HEK293 (cell line): ENCODE measurements at regions not wholly inside any gene's neighbourhood (a gene's known extent, or its start where the extent isn't known, plus 50 kb on each side); places are given as distances from the start of the nearest gene placed in this dataset.

ENCODE experiments used
- HOXA7 ChIP-seq: sonication (generic); formaldehyde crosslinking; IDR thresholded peaks from 2 replicates; pipeline ENCODE4 v1.8.1; 2022; ENCODE audit warnings: missing genetic modification reagents, borderline replicate concordance
- PRDM1 ChIP-seq: fragments of 450-650 bp; formaldehyde crosslinking; IDR thresholded peaks from 2 replicates; pipeline ENCODE4; 2016; ENCODE audit warnings: missing biosample characterization, missing genetic modification characterization
- TCF7L2 ChIP-seq: IDR thresholded peaks from 2 replicates; pipeline ENCODE4 v1.6.1; 2011; ENCODE audit warnings: low read depth, mild to moderate bottlenecking, inconsistent platforms, low read length, moderate library complexity, borderline replicate concordance
- ZBTB7A ChIP-seq: fragments of 450-650 bp; formaldehyde crosslinking; IDR thresholded peaks from 2 replicates; pipeline ENCODE4 v1.5.1; 2016; ENCODE audit warnings: low read depth, missing biosample characterization, missing genetic modification characterization
- ZFP3 ChIP-seq: fragments of 450-650 bp; formaldehyde crosslinking; IDR thresholded peaks from 2 replicates; pipeline ENCODE4 v1.5.1; 2016; ENCODE audit warnings: low read depth, missing biosample characterization, missing genetic modification characterization
- ZNF37A ChIP-seq: fragments of 450-650 bp; IDR thresholded peaks from 2 replicates; pipeline ENCODE4 v1.5.1; 2018; ENCODE audit warnings: missing biosample characterization, missing genetic modification characterization
- ZNF514 ChIP-seq: fragments of 450-650 bp; formaldehyde crosslinking; IDR thresholded peaks from 2 replicates; pipeline ENCODE4 v1.5.1; 2016; ENCODE audit warnings: missing biosample characterization, missing genetic modification characterization
- ZNF660 ChIP-seq: fragments of 450-650 bp; IDR thresholded peaks from 2 replicates; pipeline ENCODE4 v1.5.1; 2018; ENCODE audit warnings: missing biosample characterization, mild to moderate bottlenecking, missing genetic modification characterization
- ZNF776 ChIP-seq: fragments of 450-650 bp; formaldehyde crosslinking; IDR thresholded peaks from 2 replicates; pipeline ENCODE4 v1.5.0; 2017; ENCODE audit warnings: missing biosample characterization, missing genetic modification characterization, borderline replicate concordance
- ZXDB ChIP-seq: fragments of 450-650 bp; formaldehyde crosslinking; IDR thresholded peaks from 2 replicates; pipeline ENCODE4 v1.5.1; 2016; ENCODE audit warnings: missing biosample characterization, missing genetic modification characterization
- TF ChIP-seq, protein P1 (sequence below): fragments of 450-650 bp; formaldehyde crosslinking; IDR thresholded peaks from 2 replicates; pipeline ENCODE4 v1.5.1; 2016; ENCODE audit warnings: missing biosample characterization, missing genetic modification characterization
- TF ChIP-seq, protein P2 (sequence below): fragments of 450-650 bp; formaldehyde crosslinking; IDR thresholded peaks from 2 replicates; pipeline ENCODE4 v1.5.1; 2016; ENCODE audit warnings: missing biosample characterization, missing genetic modification characterization
- TF ChIP-seq, protein P3 (sequence below): fragments of 450-650 bp; IDR thresholded peaks from 2 replicates; pipeline ENCODE4 v1.5.1; 2018; ENCODE audit warnings: missing biosample characterization, mild to moderate bottlenecking, missing genetic modification characterization

DNA sequence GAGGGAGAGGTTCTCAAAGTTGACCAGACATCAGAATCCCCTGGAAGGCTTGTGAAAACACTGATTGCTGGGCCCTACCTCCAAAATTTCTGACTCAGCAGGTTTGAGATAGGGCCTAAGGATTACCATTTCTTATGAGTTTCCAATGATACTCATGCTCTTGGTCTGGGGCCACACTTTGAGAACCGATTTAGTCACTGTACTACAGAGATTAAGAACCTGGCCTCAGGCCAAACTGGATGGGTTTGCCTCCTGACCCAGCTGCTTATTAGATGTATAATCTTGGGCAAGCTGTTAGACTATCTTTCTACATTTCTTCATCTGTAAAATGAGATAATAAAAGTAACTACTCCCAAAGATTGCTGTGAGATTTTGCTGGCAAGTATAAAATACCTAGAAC lies 77.1 kb upstream of the SCIN start:
- no peak for TF ChIP-seq ZNF514 (tag by site-specific recombination)
- TF ChIP-seq ZNF660 (tag by site-specific recombination) = no peak
- no peak for TF ChIP-seq HOXA7 (CRISPR knock-in tag)
- no peak for TF ChIP-seq ZBTB7A (tag by site-specific recombination)
- TF ChIP-seq, protein P1, sequence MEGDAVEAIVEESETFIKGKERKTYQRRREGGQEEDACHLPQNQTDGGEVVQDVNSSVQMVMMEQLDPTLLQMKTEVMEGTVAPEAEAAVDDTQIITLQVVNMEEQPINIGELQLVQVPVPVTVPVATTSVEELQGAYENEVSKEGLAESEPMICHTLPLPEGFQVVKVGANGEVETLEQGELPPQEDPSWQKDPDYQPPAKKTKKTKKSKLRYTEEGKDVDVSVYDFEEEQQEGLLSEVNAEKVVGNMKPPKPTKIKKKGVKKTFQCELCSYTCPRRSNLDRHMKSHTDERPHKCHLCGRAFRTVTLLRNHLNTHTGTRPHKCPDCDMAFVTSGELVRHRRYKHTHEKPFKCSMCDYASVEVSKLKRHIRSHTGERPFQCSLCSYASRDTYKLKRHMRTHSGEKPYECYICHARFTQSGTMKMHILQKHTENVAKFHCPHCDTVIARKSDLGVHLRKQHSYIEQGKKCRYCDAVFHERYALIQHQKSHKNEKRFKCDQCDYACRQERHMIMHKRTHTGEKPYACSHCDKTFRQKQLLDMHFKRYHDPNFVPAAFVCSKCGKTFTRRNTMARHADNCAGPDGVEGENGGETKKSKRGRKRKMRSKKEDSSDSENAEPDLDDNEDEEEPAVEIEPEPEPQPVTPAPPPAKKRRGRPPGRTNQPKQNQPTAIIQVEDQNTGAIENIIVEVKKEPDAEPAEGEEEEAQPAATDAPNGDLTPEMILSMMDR (tag by site-specific recombination) = no peak
- TF ChIP-seq ZNF37A (tag by site-specific recombination) = no peak
- TF ChIP-seq, protein P2, sequence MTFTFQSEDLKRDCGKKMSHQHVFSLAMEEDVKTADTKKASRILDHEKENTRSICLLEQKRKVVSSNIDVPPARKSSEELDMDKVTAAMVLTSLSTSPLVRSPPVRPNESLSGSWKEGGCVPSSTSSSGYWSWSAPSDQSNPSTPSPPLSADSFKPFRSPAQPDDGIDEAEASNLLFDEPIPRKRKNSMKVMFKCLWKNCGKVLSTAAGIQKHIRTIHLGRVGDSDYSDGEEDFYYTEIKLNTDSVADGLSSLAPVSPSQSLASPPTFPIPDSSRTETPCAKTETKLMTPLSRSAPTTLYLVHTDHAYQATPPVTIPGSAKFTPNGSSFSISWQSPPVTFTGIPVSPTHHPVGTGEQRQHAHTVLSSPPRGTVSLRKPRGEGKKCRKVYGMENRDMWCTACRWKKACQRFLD (tag by site-specific recombination) = no peak
- TF ChIP-seq ZNF776 (tag by site-specific recombination) = no peak
- no peak for TF ChIP-seq TCF7L2
- no peak for TF ChIP-seq ZXDB
- no peak for TF ChIP-seq ZFP3
- TF ChIP-seq PRDM1 (tag by site-specific recombination) = no peak
- TF ChIP-seq, protein P3, sequence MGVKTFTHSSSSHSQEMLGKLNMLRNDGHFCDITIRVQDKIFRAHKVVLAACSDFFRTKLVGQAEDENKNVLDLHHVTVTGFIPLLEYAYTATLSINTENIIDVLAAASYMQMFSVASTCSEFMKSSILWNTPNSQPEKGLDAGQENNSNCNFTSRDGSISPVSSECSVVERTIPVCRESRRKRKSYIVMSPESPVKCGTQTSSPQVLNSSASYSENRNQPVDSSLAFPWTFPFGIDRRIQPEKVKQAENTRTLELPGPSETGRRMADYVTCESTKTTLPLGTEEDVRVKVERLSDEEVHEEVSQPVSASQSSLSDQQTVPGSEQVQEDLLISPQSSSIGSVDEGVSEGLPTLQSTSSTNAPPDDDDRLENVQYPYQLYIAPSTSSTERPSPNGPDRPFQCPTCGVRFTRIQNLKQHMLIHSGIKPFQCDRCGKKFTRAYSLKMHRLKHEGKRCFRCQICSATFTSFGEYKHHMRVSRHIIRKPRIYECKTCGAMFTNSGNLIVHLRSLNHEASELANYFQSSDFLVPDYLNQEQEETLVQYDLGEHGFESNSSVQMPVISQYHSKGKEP = no peak
